GM19455 (cell line): ENCODE measurements at regions not wholly inside any gene's neighbourhood (a gene's known extent, or its start where the extent isn't known, plus 50 kb on each side); places are given as distances from the start of the nearest gene placed in this dataset.

ENCODE experiments used
- ATAC-seq: cut with Tn5 transposase; IDR thresholded peaks from one replicate; pipeline ENCODE4 v1.9.1; 2021; ENCODE audit not compliant: unreplicated experiment

- ATAC-seq: no peak
Measured at GRCh38 chrX:150282953-150283352, 80.2 kb upstream of the MAMLD1 start.

- no peak for ATAC-seq
Measured at GRCh38 chrX:150291014-150291413, 72.1 kb upstream of the MAMLD1 start.

GRCh38 chrX:150293311-150294013 lies 69.7 kb upstream of the MAMLD1 start:
- no peak for ATAC-seq

GRCh38 chrX:150298841-150299551 lies 64.1 kb upstream of the MAMLD1 start:
- ATAC-seq: no peak

GRCh38 chrX:150299579-150299978 lies 63.5 kb upstream of the MAMLD1 start:
- ATAC-seq: no peak

GRCh38 chrX:150303386-150304097 lies 59.6 kb upstream of the MAMLD1 start:
- no peak for ATAC-seq

- ATAC-seq: no peak
Measured at GRCh38 chrX:150306002-150306401, 57.1 kb upstream of the MAMLD1 start.

- ATAC-seq: no peak
Measured at GRCh38 chrX:150308041-150308440, 55.1 kb upstream of the MAMLD1 start.

GRCh38 chrX:150308532-150309157 lies 54.5 kb upstream of the MAMLD1 start:
- no peak for ATAC-seq

- no peak for ATAC-seq
Measured at GRCh38 chrX:150310417-150310816, 52.7 kb upstream of the MAMLD1 start.

- no peak for ATAC-seq
Measured at GRCh38 chrX:150310881-150311280, 52.2 kb upstream of the MAMLD1 start.

- no peak for ATAC-seq
Measured at GRCh38 chrX:150312931-150313330, 50.2 kb upstream of the MAMLD1 start.
